ENCODE measurements at regions not wholly inside any gene's neighbourhood (a gene's known extent, or its start where the extent isn't known, plus 50 kb on each side); places are given as distances from the start of the nearest gene placed in this dataset.

DNA sequence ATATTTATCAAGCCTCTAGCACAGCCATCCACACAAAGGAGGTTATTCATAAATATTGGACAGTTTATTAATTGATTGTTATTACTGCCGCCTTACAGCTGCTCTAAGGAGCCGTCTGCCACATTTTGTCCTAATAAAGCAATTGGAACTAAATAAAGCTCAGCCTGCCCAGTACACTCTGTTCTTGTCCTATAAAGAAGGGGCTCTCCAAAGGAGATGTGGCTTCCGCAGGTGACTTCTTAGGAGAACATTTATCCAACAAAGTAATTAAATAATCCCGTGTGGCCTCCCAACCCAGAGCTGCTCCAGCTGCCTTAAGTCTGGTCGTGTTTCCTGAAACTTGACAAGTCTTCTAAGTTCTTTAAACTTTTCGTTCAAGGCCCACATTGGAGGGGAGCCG lies 497.7 kb downstream of the NPHP4 start:
- H3K36me3 ChIP-seq (ENCODE audit: control insufficient read depth, insufficient read depth, low read length), result no peaks in the 10 kb centered on the region
- no peak overlapping the region for H3K4me3 ChIP-seq (ENCODE audit: low read depth, low read length)
- no peak overlapping the region for H3K27ac ChIP-seq (ENCODE audit: low read depth, low read length)
- H3K9me3 ChIP-seq (ENCODE audit: control insufficient read depth, insufficient read depth, low read length), result no peaks in the 10 kb centered on the region
- no peak overlapping the region for H3K9ac ChIP-seq (ENCODE audit: low read depth, low read length)
- H3K27me3 ChIP-seq (ENCODE audit: control insufficient read depth, insufficient read depth, low read length), result no peaks in the 10 kb centered on the region
- H3K4me1 ChIP-seq (ENCODE audit: control insufficient read depth, insufficient read depth, low read length), result no peaks in the 10 kb centered on the region

DNA sequence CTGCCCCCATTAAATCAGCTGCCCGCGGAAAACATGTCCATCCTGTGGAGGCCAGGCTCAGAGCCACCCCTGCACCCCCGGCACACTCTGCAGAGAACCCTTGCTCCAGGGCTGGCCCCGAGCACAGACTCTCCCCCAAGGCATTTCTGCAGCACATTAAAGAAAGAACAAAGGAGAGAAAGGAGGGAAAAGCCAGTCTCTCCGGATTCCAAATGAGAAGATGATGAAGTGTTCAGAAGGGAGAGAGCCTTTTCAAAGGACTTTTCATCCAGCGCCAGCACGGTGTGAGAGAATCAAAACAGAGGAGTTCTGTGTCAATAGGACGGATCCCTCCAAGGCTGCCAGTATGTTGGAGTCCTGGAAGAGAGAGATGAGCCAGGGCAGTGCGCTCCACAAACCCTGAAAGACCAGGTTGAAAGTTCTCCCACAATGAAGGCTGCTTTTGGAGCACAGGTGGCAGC lies 498.3 kb downstream of the NPHP4 start:
- Histone ChIP-seq H3K4me3 (ENCODE audit: low read depth, low read length) (no peak overlapping the region), H3K27ac (ENCODE audit: low read depth, low read length) (no peak overlapping the region), H3K27me3 (ENCODE audit: control insufficient read depth, insufficient read depth, low read length) (no peaks in the 10 kb centered on the region), H3K9ac (ENCODE audit: low read depth, low read length) (no peak overlapping the region), H3K36me3 (ENCODE audit: control insufficient read depth, insufficient read depth, low read length) (no peaks in the 10 kb centered on the region), H3K4me1 (ENCODE audit: control insufficient read depth, insufficient read depth, low read length) (no peaks in the 10 kb centered on the region), H3K9me3 (ENCODE audit: control insufficient read depth, insufficient read depth, low read length) (no peaks in the 10 kb centered on the region)

DNA sequence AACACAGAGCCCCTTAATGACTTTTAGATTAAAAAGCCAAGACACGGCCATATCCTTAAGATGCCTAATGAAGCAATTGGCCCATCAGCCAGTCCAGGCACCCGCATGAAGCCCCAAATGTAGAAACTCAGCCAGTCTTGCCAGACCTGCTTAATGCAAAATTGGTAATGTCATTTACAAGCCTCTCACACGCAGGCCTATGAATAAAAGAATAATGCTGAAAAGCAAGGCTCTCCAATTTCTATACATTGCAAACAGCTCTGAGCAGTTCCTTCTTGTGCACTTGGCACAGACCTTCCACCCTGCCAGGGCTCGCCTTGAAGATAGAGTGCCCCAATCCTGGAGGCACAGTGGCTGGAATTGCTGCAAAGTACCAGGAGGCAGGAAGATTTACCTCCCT lies 498.9 kb downstream of the NPHP4 start:
- H3K27ac ChIP-seq (ENCODE audit: low read depth, low read length), result no peak overlapping the region

DNA sequence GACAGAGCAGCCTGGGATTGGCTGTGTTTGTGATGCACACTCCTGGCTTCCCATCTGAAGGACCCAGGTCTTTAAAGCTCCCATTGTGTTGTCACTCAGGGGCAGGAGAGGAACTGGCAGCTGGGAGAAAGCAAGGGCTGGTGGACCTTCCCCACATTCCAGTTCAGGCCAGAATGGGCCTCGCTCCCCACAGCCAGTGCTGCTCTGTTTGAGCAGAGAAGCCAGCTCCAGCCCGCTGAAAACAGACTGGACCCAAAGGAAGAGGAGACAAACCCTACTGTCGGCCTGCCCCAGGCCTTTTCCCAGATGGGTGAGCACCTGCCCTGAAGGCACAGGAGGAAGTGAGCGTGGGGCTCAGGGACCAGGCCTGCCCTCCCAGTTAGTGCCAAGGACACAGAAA lies 499.4 kb downstream of the NPHP4 start:
- no peak overlapping the region for H3K4me3 ChIP-seq (ENCODE audit: low read depth, low read length)
- H3K27me3 ChIP-seq (ENCODE audit: control insufficient read depth, insufficient read depth, low read length), result no peaks in the 10 kb centered on the region
- H3K9me3 ChIP-seq (ENCODE audit: control insufficient read depth, insufficient read depth, low read length), result no peaks in the 10 kb centered on the region
- H3K4me1 ChIP-seq (ENCODE audit: control insufficient read depth, insufficient read depth, low read length), result no peaks in the 10 kb centered on the region
- H3K9ac ChIP-seq (ENCODE audit: low read depth, low read length), result no peak overlapping the region
- no peak overlapping the region for H3K27ac ChIP-seq (ENCODE audit: low read depth, low read length)
- H3K36me3 ChIP-seq (ENCODE audit: control insufficient read depth, insufficient read depth, low read length), result no peaks in the 10 kb centered on the region

More for the DNA sequence above, 498.9 kb downstream of the NPHP4 start:
- no peak overlapping the region for H3K9ac ChIP-seq (ENCODE audit: low read depth, low read length)
- no peaks in the 10 kb centered on the region for H3K9me3 ChIP-seq (ENCODE audit: control insufficient read depth, insufficient read depth, low read length)
- no peak overlapping the region for H3K4me3 ChIP-seq (ENCODE audit: low read depth, low read length)
- H3K4me1 ChIP-seq (ENCODE audit: control insufficient read depth, insufficient read depth, low read length), result no peaks in the 10 kb centered on the region
- H3K27me3 ChIP-seq (ENCODE audit: control insufficient read depth, insufficient read depth, low read length), result no peaks in the 10 kb centered on the region
- H3K36me3 ChIP-seq (ENCODE audit: control insufficient read depth, insufficient read depth, low read length), result no peaks in the 10 kb centered on the region

DNA sequence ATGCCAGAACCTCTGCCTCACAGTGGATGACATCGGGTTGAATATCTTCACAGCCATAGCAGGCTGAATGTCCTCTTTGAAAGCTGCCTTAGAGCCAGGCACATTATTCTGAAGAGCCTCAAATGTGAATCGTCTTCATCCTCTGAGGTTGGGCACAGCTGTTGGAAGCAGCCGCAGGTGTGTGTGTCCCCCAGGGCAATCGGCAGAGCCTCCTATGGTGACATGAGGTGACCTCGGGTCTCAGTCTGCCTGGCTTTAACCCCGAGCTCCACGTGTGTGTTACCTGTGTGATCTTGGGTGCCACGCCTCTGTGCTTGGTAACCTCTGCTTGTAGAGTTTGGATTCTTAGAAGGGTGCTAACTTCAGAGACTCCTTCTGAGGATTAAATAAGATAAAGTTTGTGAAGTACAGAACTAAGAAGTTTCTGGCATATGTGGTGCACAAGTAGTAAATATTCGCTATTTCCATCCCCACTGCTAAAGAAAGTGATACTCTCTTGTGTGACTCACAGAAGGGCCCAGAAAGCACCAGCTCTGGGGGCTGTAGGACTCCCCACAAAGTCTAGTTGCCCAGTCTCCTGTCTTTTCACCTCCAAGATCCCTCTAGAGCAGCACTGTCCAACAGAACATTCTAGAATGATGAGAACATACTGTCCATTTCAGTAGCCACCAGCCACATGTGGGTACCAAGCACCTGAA lies 500.9 kb downstream of the NPHP4 start:
- Histone ChIP-seq H3K9me3 (ENCODE audit: control insufficient read depth, insufficient read depth, low read length) (no peaks in the 10 kb centered on the region), H3K27me3 (ENCODE audit: control insufficient read depth, insufficient read depth, low read length) (no peaks in the 10 kb centered on the region), H3K9ac (ENCODE audit: low read depth, low read length) (no peak overlapping the region), H3K36me3 (ENCODE audit: control insufficient read depth, insufficient read depth, low read length) (no peaks in the 10 kb centered on the region), H3K4me3 (ENCODE audit: low read depth, low read length) (no peak overlapping the region), H3K4me1 (ENCODE audit: control insufficient read depth, insufficient read depth, low read length) (no peaks in the 10 kb centered on the region), H3K27ac (ENCODE audit: low read depth, low read length) (no peak overlapping the region)

DNA sequence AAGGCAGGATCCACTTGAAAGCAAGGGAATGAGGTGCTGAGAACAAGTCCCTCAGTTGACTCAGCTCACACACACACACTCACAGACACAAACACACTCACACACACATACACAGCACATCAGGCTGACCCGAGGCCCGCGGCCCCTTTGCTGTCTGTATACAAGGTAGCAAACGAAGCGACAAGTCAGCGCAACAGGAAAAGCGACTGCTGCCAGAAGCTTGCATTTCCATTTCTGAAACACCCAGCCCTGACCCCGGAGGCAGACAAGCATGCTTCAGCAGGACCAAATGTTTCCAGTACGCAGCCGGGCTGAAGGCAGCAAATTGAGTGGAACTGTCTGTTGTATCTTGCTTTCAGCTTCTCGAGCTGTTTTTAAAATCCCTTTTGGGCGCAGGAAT lies 501.6 kb downstream of the NPHP4 start:
- Histone ChIP-seq H3K4me3 (ENCODE audit: low read depth, low read length) (no peak overlapping the region), H3K4me1 (ENCODE audit: control insufficient read depth, insufficient read depth, low read length) (no peaks in the 10 kb centered on the region), H3K36me3 (ENCODE audit: control insufficient read depth, insufficient read depth, low read length) (no peaks in the 10 kb centered on the region), H3K9ac (ENCODE audit: low read depth, low read length) (no peak overlapping the region), H3K27me3 (ENCODE audit: control insufficient read depth, insufficient read depth, low read length) (no peaks in the 10 kb centered on the region), H3K27ac (ENCODE audit: low read depth, low read length) (no peak overlapping the region), H3K9me3 (ENCODE audit: control insufficient read depth, insufficient read depth, low read length) (no peaks in the 10 kb centered on the region)

DNA sequence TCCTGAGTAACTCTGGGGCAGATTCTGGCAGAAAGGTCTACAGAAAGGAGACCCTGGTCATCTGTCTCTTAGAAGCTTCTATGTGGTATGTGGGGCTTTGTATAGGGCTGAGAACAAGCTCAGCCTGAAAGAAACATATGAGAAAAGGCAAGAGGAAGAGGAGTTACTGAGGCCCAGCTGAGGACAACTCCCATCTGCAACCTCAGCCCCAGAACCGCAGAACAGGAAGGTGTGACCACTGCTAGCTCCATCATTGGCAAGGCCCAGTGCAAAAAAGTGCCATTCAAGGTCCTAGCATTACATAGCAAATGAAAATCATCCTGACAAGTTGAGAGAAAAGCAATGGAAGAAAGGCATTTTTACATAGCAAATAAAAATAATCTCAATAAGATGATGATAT lies 503.8 kb downstream of the NPHP4 start:
- Histone ChIP-seq H3K27ac (ENCODE audit: low read depth, low read length) (no peak overlapping the region), H3K9me3 (ENCODE audit: control insufficient read depth, insufficient read depth, low read length) (no peaks in the 10 kb centered on the region), H3K4me1 (ENCODE audit: control insufficient read depth, insufficient read depth, low read length) (no peaks in the 10 kb centered on the region), H3K27me3 (ENCODE audit: control insufficient read depth, insufficient read depth, low read length) (no peaks in the 10 kb centered on the region), H3K9ac (ENCODE audit: low read depth, low read length) (no peak overlapping the region), H3K4me3 (ENCODE audit: low read depth, low read length) (no peak overlapping the region), H3K36me3 (ENCODE audit: control insufficient read depth, insufficient read depth, low read length) (no peaks in the 10 kb centered on the region)

DNA sequence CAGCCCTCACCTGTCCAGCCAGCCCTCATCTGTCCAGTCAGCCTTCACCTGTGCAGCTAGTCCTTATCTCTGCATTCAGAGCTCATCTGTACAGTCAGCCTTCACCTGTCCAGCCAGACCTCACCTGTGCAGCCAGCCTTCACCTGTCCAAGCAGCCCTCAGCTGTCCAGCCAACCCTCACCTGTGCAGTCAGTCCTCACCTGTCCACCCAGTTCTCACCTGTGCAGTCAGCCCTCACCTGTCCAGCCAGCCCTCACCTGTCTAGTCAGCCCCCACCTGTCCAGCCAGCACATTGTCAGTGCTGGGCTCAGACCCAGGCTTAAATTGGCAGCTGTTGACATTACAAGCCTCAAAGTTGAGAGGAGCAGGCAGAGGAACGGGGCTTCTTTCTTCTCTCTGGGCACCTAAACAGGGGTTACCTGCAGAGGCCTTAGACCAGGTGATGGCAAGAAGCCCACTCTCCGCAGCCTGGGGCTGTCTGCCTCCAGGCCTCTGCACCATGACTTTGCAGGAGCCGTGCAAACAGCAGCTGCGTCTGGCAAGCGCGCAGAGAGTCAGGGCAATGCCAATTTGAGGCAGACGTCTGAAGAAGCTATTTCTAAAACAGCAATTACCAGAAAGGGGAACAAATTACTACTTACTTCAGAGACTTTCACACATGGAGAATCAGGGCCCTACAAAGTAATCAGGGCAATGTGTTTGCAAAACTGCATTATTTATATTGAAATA lies 506.1 kb downstream of the NPHP4 start:
- Histone ChIP-seq H3K36me3 (ENCODE audit: control insufficient read depth, insufficient read depth, low read length) (no peaks in the 10 kb centered on the region), H3K9me3 (ENCODE audit: control insufficient read depth, insufficient read depth, low read length) (no peaks in the 10 kb centered on the region)

DNA sequence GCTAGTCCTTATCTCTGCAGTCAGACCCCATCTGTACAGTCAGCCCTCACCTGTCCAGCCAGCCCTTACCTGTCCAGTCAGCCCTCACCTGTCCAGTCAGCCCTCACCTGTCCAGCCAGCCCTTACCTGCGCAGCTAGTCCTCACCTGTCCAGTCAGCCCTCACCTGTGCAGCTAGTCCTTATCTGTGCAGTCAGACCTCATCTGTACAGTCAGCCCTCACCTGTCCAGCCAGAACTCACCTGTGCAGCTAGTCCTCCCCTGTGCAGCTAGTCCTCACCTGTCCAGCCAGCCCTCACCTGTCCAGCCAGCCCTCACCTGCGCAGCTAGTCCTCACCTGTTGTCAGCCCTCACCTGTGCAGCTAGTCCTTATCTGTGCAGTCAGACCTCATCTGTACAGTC lies 506.8 kb downstream of the NPHP4 start:
- Histone ChIP-seq H3K9me3 (ENCODE audit: control insufficient read depth, insufficient read depth, low read length) (no peaks in the 10 kb centered on the region), H3K27ac (ENCODE audit: low read depth, low read length) (no peak overlapping the region), H3K27me3 (ENCODE audit: control insufficient read depth, insufficient read depth, low read length) (no peaks in the 10 kb centered on the region)

More for the DNA sequence above, 506.1 kb downstream of the NPHP4 start:
- no peak overlapping the region for H3K4me3 ChIP-seq (ENCODE audit: low read depth, low read length)
- no peaks in the 10 kb centered on the region for H3K27me3 ChIP-seq (ENCODE audit: control insufficient read depth, insufficient read depth, low read length)
- no peaks in the 10 kb centered on the region for H3K4me1 ChIP-seq (ENCODE audit: control insufficient read depth, insufficient read depth, low read length)
- H3K27ac ChIP-seq (ENCODE audit: low read depth, low read length), result no peak overlapping the region
- H3K9ac ChIP-seq (ENCODE audit: low read depth, low read length), result no peak overlapping the region

DNA sequence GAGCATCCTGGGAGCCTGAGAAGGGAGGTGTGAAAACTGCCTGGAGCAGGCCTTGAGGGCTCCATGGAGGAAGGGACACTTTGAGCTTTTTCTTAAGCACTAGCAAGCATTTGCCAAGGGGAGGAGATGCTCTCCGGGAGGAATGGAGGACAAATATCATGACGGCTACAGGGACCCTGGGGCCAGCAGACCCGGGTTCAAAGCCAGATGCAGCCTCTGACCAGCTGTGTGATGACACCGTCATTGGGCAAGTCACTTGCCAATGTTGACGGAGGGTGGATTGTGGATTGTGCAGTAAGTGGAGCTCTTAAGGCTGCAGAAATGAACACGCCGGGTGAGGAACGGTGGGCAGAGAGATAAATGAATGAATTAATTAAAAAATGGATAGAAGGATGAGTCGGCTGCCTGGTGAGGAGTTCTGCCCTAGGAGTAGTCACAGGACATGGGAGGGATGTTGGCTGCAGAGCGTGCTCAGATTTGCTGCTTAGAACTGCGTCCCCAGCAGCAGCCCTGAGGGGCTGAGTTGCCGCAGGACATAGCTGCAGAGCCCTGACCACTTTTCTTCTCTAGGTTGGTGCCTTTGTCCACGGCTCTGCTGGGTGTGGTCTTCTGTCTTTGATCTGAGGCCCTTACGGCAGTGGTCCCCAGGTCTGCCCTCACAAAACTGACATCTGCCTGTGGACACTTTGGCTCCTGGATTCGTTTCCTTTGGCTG lies 507.6 kb downstream of the NPHP4 start:
- H3K27ac ChIP-seq (ENCODE audit: low read depth, low read length), result no peak overlapping the region
- no peaks in the 10 kb centered on the region for H3K4me1 ChIP-seq (ENCODE audit: control insufficient read depth, insufficient read depth, low read length)
- H3K9me3 ChIP-seq (ENCODE audit: control insufficient read depth, insufficient read depth, low read length), result no peaks in the 10 kb centered on the region
- no peaks in the 10 kb centered on the region for H3K36me3 ChIP-seq (ENCODE audit: control insufficient read depth, insufficient read depth, low read length)
- H3K27me3 ChIP-seq (ENCODE audit: control insufficient read depth, insufficient read depth, low read length), result no peaks in the 10 kb centered on the region
- no peak overlapping the region for H3K4me3 ChIP-seq (ENCODE audit: low read depth, low read length)
- H3K9ac ChIP-seq (ENCODE audit: low read depth, low read length), result no peak overlapping the region

More for the DNA sequence above, 506.8 kb downstream of the NPHP4 start:
- no peaks in the 10 kb centered on the region for H3K36me3 ChIP-seq (ENCODE audit: control insufficient read depth, insufficient read depth, low read length)
- no peaks in the 10 kb centered on the region for H3K4me1 ChIP-seq (ENCODE audit: control insufficient read depth, insufficient read depth, low read length)
- H3K4me3 ChIP-seq (ENCODE audit: low read depth, low read length), result no peak overlapping the region
- H3K9ac ChIP-seq (ENCODE audit: low read depth, low read length), result no peak overlapping the region

DNA sequence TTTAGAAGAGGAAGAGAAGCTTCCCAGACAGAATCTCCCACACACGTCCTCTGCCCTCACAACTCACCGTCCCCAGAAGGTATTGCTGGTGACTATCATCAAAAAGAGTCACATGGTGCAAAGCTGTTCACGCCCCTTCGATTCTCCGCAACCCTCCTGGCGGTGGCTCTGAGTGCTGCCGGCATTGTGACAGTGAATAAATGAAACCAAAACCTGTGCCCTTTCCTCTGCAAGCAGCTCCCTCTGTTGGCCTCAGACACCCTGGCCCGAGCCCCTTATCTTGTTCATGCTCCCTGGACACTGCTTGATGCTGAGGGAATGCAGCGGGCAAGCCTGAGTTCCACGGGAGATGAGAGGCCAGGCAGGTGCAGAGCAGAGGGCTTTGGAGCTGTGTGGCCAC lies 510.3 kb downstream of the NPHP4 start:
- H3K36me3 ChIP-seq (ENCODE audit: control insufficient read depth, insufficient read depth, low read length), result no peaks in the 10 kb centered on the region
- no peaks in the 10 kb centered on the region for H3K4me1 ChIP-seq (ENCODE audit: control insufficient read depth, insufficient read depth, low read length)
- no peak overlapping the region for H3K27ac ChIP-seq (ENCODE audit: low read depth, low read length)
- H3K9me3 ChIP-seq (ENCODE audit: control insufficient read depth, insufficient read depth, low read length), result no peaks in the 10 kb centered on the region
- H3K9ac ChIP-seq (ENCODE audit: low read depth, low read length), result no peak overlapping the region
- H3K27me3 ChIP-seq (ENCODE audit: control insufficient read depth, insufficient read depth, low read length), result peaks cover 2% of the 10 kb centered on the region; the same call in 1 of the 2 replicates
- H3K4me3 ChIP-seq (ENCODE audit: low read depth, low read length), result no peak overlapping the region

Data from HUES48 (cell line).